ENCODE measurements at regions not wholly inside any gene's neighbourhood (a gene's known extent, or its start where the extent isn't known, plus 50 kb on each side); places are given as distances from the start of the nearest gene placed in this dataset.
A peak's percentile ranks its signal among the peaks of the same experiment; 100 is the strongest.

- WGBS (ENCODE audit: insufficient coverage): 90% methylated on average over 2 of the region's 3 CpGs
- Histone ChIP-seq H3K9me3 (ENCODE audit: control insufficient read depth, insufficient read depth, low read length) (no peaks in the 10 kb centered on the region), H3K36me3 (ENCODE audit: control insufficient read depth, insufficient read depth, low read length) (no peaks in the 10 kb centered on the region), H3K27me3 (ENCODE audit: control insufficient read depth, insufficient read depth, low read length) (no peaks in the 10 kb centered on the region), H3K27ac (ENCODE audit: low read depth, low read length) (no peak overlapping the region), H3K4me1 (ENCODE audit: control insufficient read depth, insufficient read depth, low read length) (peaks cover 2% of the 10 kb centered on the region), H3K4me3 (ENCODE audit: low read depth, low read length) (no peak overlapping the region)
- no peak for DNase-seq (ENCODE audit: low read depth in 4 of 6, low spot score in 6 of 6)
These were observed 195.7 kb upstream of the FOXQ1 start for GRCh38 chr6:1116149-1116548.

GRCh38 chr6:1113916-1114540 is 197.9 kb upstream of the FOXQ1 start:
- no peak overlapping the region for H3K27ac ChIP-seq (ENCODE audit: low read depth, low read length)
- no peak overlapping the region for H3K4me3 ChIP-seq (ENCODE audit: low read depth, low read length)
- no peak for DNase-seq (ENCODE audit: low read depth in 4 of 6, low spot score in 6 of 6)
- no peaks in the 10 kb centered on the region for H3K36me3 ChIP-seq (ENCODE audit: control insufficient read depth, insufficient read depth, low read length)
- WGBS (ENCODE audit: insufficient coverage): no CpG with 5 or more reads among the region's 7 CpGs
- H3K27me3 ChIP-seq (ENCODE audit: control insufficient read depth, insufficient read depth, low read length): no peaks in the 10 kb centered on the region
- H3K4me1 ChIP-seq (ENCODE audit: control insufficient read depth, insufficient read depth, low read length): peaks cover 2% of the 10 kb centered on the region
- no peaks in the 10 kb centered on the region for H3K9me3 ChIP-seq (ENCODE audit: control insufficient read depth, insufficient read depth, low read length)

GRCh38 chr6:1111361-1111760 is 200.5 kb upstream of the FOXQ1 start:
- Histone ChIP-seq H3K4me1 (ENCODE audit: control insufficient read depth, insufficient read depth, low read length) (no peaks in the 10 kb centered on the region), H3K9me3 (ENCODE audit: control insufficient read depth, insufficient read depth, low read length) (no peaks in the 10 kb centered on the region), H3K4me3 (ENCODE audit: low read depth, low read length) (no peak overlapping the region), H3K36me3 (ENCODE audit: control insufficient read depth, insufficient read depth, low read length) (no peaks in the 10 kb centered on the region), H3K27ac (ENCODE audit: low read depth, low read length) (no peak overlapping the region), H3K27me3 (ENCODE audit: control insufficient read depth, insufficient read depth, low read length) (no peaks in the 10 kb centered on the region)
- WGBS (ENCODE audit: insufficient coverage): 67% methylated on average over 1 of the region's 6 CpGs
- DNase-seq (ENCODE audit: low read depth in 4 of 6, low spot score in 6 of 6): no peak

- 79% methylated on average over 12 of the region's 12 CpGs for WGBS (ENCODE audit: insufficient coverage)
- Histone ChIP-seq H3K9me3 (ENCODE audit: control insufficient read depth, insufficient read depth, low read length) (no peaks in the 10 kb centered on the region), H3K4me3 (ENCODE audit: low read depth, low read length) (no peak overlapping the region), H3K4me1 (ENCODE audit: control insufficient read depth, insufficient read depth, low read length) (no peaks in the 10 kb centered on the region), H3K27me3 (ENCODE audit: control insufficient read depth, insufficient read depth, low read length) (no peaks in the 10 kb centered on the region), H3K27ac (ENCODE audit: low read depth, low read length) (no peak overlapping the region), H3K36me3 (ENCODE audit: control insufficient read depth, insufficient read depth, low read length) (no peaks in the 10 kb centered on the region)
- no peak for DNase-seq (ENCODE audit: low read depth in 4 of 6, low spot score in 6 of 6)
These were observed 201.0 kb upstream of the FOXQ1 start for GRCh38 chr6:1110941-1111349.

DNA sequence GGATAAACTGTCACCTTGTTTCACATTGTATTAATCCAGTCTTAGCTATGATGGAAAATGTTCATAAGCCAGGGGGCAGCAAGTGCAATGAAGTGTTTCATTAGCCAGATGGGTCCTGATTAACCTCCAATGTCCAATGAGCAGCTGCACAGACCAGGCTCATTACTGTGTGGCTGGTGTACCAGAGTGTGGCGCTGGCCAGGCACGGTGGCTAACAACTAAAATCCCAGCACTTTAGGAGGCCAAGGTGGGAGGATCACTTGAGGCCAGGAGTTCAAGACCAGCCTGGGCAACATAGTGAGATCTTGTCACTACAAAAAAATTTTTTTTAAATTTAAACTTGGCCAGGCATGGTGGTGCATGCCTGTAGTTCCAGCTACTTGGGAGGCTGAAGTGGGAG is 201.7 kb upstream of the FOXQ1 start:
- Histone ChIP-seq H3K4me3 (ENCODE audit: low read depth, low read length) (no peak overlapping the region), H3K27me3 (ENCODE audit: control insufficient read depth, insufficient read depth, low read length) (no peaks in the 10 kb centered on the region), H3K27ac (ENCODE audit: low read depth, low read length) (no peak overlapping the region), H3K36me3 (ENCODE audit: control insufficient read depth, insufficient read depth, low read length) (no peaks in the 10 kb centered on the region), H3K9me3 (ENCODE audit: control insufficient read depth, insufficient read depth, low read length) (no peaks in the 10 kb centered on the region), H3K4me1 (ENCODE audit: control insufficient read depth, insufficient read depth, low read length) (no peaks in the 10 kb centered on the region)
- WGBS (ENCODE audit: insufficient coverage): 79% methylated on average over 2 of the region's 2 CpGs
- DNase-seq (ENCODE audit: low read depth in 4 of 6, low spot score in 6 of 6): peak in 1 of 6 donors; percentile 41

DNA sequence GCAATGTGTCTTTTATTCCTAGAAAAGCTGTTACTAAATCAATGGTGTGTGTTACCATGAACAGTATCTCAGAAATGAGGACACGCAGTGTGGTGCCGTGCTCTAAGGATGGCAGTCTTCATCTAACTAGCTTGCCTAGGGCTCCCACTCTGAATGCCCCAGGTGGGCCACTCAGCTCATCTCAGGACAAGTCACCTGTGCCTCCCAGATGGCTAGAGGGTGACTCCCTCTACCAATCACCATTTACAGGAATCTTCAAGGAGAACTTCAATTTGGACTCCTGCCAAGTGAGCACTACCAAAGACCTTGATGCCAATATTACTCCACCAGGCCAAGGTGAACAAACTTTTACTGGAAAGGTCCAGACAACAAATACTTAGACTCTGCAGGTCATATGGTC is 202.8 kb upstream of the FOXQ1 start:
- no peaks in the 10 kb centered on the region for H3K4me1 ChIP-seq (ENCODE audit: control insufficient read depth, insufficient read depth, low read length)
- no peak overlapping the region for H3K4me3 ChIP-seq (ENCODE audit: low read depth, low read length)
- no peak for DNase-seq (ENCODE audit: low read depth in 4 of 6, low spot score in 6 of 6)
- H3K36me3 ChIP-seq (ENCODE audit: control insufficient read depth, insufficient read depth, low read length): no peaks in the 10 kb centered on the region
- H3K27ac ChIP-seq (ENCODE audit: low read depth, low read length): no peak overlapping the region
- no peaks in the 10 kb centered on the region for H3K9me3 ChIP-seq (ENCODE audit: control insufficient read depth, insufficient read depth, low read length)
- 52% methylated on average over 2 of the region's 2 CpGs for WGBS (ENCODE audit: insufficient coverage)
- H3K27me3 ChIP-seq (ENCODE audit: control insufficient read depth, insufficient read depth, low read length): no peaks in the 10 kb centered on the region

- Histone ChIP-seq H3K4me1 (ENCODE audit: control insufficient read depth, insufficient read depth, low read length) (no peaks in the 10 kb centered on the region), H3K9me3 (ENCODE audit: control insufficient read depth, insufficient read depth, low read length) (no peaks in the 10 kb centered on the region), H3K27me3 (ENCODE audit: control insufficient read depth, insufficient read depth, low read length) (no peaks in the 10 kb centered on the region), H3K36me3 (ENCODE audit: control insufficient read depth, insufficient read depth, low read length) (no peaks in the 10 kb centered on the region), H3K4me3 (ENCODE audit: low read depth, low read length) (no peak overlapping the region), H3K27ac (ENCODE audit: low read depth, low read length) (no peak overlapping the region)
- DNase-seq (ENCODE audit: low read depth in 4 of 6, low spot score in 6 of 6): no peak
- WGBS (ENCODE audit: insufficient coverage): 96% methylated on average over 7 of the region's 8 CpGs
These were observed 203.7 kb upstream of the FOXQ1 start for GRCh38 chr6:1108198-1108597.

DNA sequence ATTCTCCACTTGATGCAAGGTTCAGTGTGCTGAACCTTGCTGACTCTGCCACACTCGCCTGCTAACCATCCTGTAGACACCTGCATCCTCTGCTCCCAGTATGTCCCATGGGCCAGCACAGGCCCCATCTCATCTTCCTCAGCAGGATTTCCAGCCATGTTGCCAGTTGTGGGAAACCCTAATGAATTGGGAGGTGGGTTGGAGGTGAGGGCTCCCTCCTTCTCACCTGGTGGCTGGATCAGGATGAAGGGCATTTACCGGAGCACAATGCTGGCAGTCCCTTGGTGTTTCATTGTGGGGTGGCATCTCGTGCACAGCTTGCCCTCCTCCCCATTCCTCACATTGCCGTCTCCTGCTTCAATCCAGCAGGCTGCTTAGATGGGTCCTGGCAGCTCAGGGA is 204.3 kb upstream of the FOXQ1 start:
- H3K4me1 ChIP-seq (ENCODE audit: control insufficient read depth, insufficient read depth, low read length): no peaks in the 10 kb centered on the region
- H3K27ac ChIP-seq (ENCODE audit: low read depth, low read length): no peak overlapping the region
- 90% methylated on average over 2 of the region's 4 CpGs for WGBS (ENCODE audit: insufficient coverage)
- H3K4me3 ChIP-seq (ENCODE audit: low read depth, low read length): no peak overlapping the region
- no peak for DNase-seq (ENCODE audit: low read depth in 4 of 6, low spot score in 6 of 6)
- H3K27me3 ChIP-seq (ENCODE audit: control insufficient read depth, insufficient read depth, low read length): no peaks in the 10 kb centered on the region
- no peaks in the 10 kb centered on the region for H3K36me3 ChIP-seq (ENCODE audit: control insufficient read depth, insufficient read depth, low read length)
- no peaks in the 10 kb centered on the region for H3K9me3 ChIP-seq (ENCODE audit: control insufficient read depth, insufficient read depth, low read length)

DNA sequence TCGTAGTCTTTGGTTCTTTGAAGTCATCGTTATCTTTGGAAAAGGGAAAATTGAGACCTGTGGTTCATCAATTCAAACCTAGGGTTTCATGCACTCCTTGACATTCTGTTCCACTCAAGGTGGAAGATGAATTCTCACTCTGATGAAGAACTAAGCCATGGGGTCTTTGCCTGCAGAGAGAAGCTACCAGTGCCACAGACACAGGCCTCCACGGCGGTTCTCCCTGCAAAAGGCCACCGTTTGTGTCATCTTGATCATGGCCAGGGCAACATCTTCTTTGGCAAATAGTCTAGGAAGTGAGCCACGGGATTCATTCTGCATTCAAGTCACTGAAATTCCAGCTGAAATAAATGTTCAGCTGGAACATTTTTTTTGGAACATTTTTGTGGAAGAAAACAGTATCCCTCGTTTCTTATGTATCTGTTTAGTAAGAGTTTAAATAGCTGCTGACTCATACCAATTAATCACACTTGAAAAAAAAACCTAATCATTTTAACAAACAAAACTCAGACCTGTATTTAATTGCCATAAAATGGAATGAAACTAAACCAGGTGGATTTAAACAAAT is 206.0 kb upstream of the FOXQ1 start:
- no peak overlapping the region for H3K4me3 ChIP-seq (ENCODE audit: low read depth, low read length)
- H3K27ac ChIP-seq (ENCODE audit: low read depth, low read length): no peak overlapping the region
- H3K4me1 ChIP-seq (ENCODE audit: control insufficient read depth, insufficient read depth, low read length): no peaks in the 10 kb centered on the region
- WGBS (ENCODE audit: insufficient coverage): 90% methylated on average over 2 of the region's 7 CpGs
- no peaks in the 10 kb centered on the region for H3K27me3 ChIP-seq (ENCODE audit: control insufficient read depth, insufficient read depth, low read length)
- H3K9me3 ChIP-seq (ENCODE audit: control insufficient read depth, insufficient read depth, low read length): no peaks in the 10 kb centered on the region
- H3K36me3 ChIP-seq (ENCODE audit: control insufficient read depth, insufficient read depth, low read length): no peaks in the 10 kb centered on the region
- no peak for DNase-seq (ENCODE audit: low read depth in 4 of 6, low spot score in 6 of 6)

- no peak overlapping the region for H3K27ac ChIP-seq (ENCODE audit: low read depth, low read length)
- WGBS (ENCODE audit: insufficient coverage): 45% methylated on average over 5 of the region's 8 CpGs
- H3K4me1 ChIP-seq (ENCODE audit: control insufficient read depth, insufficient read depth, low read length): no peaks in the 10 kb centered on the region
These were observed 206.8 kb upstream of the FOXQ1 start for GRCh38 chr6:1104988-1105670.

More at GRCh38 chr6:1104988-1105670, 206.8 kb upstream of the FOXQ1 start:
- no peak for DNase-seq (ENCODE audit: low read depth in 4 of 6, low spot score in 6 of 6)
- Histone ChIP-seq H3K27me3 (ENCODE audit: control insufficient read depth, insufficient read depth, low read length) (no peaks in the 10 kb centered on the region), H3K9me3 (ENCODE audit: control insufficient read depth, insufficient read depth, low read length) (no peaks in the 10 kb centered on the region), H3K4me3 (ENCODE audit: low read depth, low read length) (no peak overlapping the region), H3K36me3 (ENCODE audit: control insufficient read depth, insufficient read depth, low read length) (no peaks in the 10 kb centered on the region)

Measured in spinal cord (tissue), 9 donors.